SW 1271 (cell line): ENCODE measurements at regions not wholly inside any gene's neighbourhood (a gene's known extent, or its start where the extent isn't known, plus 50 kb on each side); places are given as distances from the start of the nearest gene placed in this dataset.
"Not testable (repeated sequence)": the region's sequence is repeated elsewhere in the genome, so short reads cannot be mapped to it uniquely, and the experiment has no call there.

Source experiments
- DNase-seq, 2 experiments: peaks; one replicate each; lab custom pipeline; 2025; lab: John Stamatoyannopoulos, UW

DNA sequence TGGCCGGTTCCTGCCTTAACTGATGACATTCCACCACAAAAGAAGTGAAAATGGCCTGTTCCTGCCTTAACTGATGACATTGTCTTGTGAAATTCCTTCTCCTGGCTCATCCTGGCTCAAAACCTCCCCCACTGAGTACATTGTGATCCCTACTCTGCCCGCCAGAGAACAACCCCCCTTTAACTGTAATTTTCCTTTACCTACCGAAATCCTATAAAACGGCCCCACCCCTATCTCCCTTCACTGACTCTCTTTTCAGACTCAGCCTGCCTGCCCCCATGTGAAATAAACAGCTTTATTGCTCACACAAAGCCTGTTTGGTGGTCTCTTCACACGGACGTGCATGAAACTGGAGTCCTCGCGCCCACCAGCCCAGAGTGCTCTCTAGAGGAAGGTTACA is 166.5 kb downstream of the ADRA2C start:
- not testable (repeated sequence) for DNase-seq

DNA sequence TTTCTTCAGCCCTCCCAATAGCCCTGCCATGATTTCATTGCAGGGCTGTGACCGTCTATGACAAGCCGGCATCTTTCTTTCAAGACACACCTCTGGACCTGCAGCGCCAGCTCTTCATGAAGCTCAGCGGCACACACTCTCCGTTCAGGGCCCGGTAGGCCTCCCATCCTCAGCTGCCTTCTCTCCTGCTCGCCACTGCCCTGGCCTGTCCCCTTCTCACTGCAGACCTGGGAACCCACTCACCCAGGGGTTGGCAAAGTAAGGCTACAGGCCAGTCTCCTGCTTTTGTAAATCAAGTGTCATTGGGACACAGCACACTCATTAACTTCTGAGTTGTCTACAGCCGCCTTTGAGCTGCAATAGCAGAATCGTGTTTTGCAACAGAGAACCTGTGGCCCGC is 169.2 kb downstream of the ADRA2C start:
- DNase-seq = not testable (repeated sequence)

DNA sequence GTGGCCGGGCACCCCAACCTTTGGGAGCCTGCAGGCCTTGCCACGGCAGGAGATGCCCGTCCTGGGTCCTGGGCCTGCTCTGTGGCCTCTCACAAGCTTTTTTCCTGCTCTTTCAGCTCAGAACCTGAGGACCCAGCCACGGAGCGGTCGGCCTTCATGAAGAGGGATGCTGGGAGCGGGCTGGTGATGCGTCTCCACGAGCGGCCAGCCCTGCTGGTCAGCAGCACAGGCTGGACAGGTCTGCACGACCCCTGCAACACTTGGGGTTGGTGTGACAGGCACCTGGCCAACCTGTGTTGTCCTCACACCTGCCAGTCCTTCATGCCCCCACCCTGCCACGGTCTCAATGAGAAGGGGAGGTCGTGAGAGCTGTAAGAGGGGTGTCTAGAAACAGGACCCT is 170.0 kb downstream of the ADRA2C start:
- no peak for DNase-seq

DNA sequence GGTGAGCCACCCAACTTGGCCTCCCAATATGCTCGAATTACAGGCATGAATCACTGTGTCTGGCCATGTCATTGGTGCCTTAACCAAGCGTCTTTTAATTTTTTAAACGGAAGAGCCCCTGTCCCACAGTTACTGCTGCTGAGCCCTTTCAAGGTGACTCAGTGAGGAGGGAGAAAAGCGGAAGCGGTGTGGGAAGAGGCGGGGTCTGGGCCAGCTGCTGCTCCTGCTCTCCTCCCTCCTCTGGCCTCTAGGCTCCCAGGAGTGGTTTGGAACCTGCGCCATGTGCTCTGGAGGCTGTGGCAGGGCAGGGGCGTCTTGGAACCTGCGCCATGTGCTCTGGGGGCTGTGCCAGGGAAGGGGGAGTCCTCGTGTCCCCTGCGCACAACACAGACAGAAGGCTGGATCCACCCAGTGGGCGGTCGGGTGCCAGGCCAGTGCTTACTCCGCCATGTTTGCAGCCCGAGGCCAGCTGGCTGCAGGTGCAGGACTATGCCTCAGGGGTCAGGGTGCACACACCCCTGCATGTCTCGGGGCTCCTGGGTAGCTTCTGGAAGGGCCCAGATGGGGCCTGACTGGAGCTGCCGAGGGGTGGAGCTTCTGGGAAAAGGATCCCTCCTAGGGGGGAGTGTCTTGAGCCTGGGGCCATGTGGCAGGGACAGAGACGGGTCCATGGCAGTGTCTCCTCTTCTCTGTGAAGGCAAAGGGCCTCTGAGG is 171.8 kb downstream of the ADRA2C start:
- DNase-seq = not testable (repeated sequence)

DNA sequence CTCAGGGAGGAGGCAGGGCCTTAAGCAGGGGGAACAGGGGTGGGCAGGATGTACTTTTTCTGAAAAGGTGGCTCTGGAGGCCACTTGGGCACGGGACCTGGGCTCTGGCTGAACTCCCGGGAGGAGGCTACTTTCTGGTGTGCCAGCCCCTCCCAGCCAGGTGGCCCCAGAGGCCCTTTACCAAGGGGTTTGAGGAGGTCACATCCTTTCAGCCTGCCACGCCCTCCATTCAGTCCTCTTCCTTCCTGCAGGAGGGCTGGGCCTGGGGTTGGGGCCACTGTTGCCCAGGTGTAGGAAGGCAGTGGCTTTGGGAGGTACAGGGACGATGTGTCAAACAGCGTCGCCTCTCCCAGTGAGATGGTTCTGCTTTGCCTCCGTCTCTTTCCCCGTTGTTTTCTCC is 172.5 kb downstream of the ADRA2C start:
- not testable (repeated sequence) for DNase-seq

DNA sequence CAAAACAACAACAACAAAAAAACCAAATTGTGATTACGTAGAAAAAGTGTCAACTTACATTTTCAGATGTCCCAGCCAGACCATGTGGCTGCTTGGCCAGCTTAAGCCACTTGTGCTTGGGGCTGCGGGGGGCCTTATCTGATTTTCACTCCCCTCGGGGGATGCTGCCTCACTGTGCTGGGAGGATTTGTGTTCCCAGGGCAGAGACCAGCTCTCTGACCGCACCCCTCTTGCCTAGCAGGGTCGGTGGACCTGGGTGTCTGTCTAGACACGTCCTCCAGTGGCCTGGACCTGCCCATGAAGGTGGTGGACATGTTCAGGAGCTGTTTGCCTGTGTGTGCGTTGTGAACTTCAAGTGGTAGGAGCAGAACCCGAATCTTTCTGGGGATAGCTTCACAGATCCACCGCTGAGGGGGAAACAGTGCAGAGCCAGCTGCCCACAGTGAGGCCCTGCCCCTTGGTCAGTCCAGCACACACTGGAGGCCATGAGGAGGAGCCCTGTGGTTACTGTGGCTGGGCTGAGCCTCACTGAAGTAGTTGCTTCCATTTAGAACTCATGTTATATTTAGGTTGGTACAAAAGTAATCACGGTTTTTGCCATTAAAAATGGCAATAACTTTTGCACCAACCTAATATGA is 173.9 kb downstream of the ADRA2C start:
- not testable (repeated sequence) for DNase-seq

DNA sequence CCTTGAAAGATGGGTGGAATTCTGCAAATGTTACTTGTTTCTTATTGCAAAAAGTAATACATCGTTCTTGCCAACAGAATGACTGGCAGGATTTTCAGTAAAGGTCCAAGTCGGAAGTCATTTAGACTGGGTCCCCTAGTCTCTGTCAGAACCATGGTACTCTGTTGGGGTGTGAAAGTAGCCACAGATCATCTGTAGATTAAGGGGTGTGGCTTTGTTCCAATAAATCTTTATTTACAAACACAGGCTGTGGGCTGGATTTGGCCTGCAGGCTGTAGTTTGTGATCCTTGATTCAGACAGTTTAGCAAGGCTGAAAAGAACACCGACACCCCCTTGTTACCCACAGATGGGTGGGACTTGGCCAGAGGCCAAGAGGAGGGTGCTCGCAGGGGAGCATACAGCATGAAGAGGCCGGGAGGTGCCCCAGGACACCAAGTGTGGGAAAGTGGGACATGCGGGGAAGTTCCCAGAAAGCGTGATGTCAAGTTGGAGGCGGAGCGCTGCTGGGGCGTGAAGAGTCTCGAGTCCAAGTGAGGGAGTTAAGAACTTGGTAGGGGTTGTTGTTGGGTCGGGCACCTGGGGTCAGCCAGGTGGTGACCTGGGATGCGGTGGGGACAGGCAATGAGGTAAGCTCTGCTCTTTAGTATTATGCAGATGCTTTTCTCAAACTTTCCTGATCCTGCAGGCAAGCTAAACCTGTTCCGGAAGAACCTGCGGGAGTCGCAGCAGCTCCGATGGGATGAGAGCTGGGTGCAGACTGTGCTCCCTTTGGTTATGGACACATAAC is 175.7 kb downstream of the ADRA2C start:
- DNase-seq = not testable (repeated sequence)

DNA sequence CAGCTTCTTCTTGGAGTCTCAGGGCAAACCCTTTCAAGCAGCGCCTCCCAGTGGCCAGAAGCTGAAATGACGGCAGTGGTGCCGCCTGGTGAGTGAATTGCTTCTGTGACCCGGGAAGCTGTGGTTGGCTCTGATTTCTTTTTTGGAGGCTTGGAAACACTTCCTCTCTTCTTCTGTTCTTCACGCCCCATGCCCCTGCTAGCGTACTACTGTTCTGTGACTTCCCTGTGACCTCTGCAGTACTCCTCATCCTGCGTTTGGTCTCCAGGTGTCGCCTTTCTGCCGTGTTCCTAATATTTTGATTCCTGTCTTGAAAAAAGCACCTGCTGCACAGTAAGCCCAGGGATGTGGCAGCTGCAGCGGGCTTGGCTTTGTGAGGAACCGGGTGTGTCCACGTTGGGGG is 176.4 kb downstream of the ADRA2C start:
- DNase-seq = peak in 1 of 2 experiments; percentile 22

DNA sequence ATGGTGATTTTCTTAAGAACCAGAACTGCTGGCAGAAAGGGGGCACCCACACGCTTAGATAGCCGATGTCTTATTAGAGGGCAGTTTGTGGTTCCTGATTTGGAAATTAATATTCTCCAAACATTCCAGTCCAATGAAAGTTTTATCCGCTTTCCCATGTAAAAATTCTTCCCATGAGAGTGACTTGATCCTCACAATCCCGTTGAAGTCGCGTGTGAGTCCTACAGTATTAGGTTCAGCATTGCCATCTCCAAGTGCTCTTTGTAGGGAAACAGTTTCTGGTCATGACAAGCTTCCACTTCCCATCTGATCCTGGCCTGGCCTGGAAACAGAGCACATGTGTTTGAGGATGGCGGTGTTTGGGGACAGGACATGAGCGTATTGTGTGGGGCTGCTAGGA is 176.9 kb downstream of the ADRA2C start:
- DNase-seq = not testable (repeated sequence)

DNA sequence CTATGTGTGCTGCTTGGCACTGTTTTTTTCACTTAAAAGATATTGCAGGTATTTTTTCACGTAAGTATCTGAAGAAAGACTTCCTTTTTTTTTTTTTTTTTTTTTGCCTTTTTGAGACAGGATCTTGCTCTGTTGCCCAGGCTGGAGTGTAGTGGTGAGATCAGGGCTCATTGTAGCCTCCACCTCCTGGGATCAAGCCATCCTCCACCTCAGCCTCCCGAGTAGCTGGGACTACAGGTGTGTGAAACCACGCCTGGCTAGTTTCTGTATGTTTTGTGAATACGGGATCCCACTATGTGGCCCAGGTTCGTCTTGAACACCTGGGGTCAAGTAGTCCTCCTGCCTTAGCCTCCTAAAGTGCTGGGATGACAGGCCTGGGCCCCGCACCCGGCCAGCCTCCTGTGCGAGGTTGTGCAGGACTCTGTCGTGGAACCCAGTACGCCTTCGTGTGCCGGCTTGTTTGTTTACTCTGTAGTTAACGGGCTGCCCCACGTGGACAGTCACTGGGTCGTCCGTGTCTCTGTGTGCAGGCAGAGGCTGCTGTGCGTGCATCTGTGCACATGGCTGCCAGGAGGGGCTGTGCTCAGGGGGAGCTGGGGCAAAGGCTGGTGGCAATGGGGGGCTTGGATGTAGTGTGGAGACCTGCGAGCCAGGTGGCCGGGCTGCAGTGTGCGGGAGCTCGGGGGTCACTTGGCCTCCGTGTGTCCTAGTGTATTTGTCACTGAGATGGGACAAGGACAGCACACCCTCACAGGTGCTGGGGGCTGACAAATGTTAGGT is 179.5 kb downstream of the ADRA2C start:
- no peak for DNase-seq

DNA sequence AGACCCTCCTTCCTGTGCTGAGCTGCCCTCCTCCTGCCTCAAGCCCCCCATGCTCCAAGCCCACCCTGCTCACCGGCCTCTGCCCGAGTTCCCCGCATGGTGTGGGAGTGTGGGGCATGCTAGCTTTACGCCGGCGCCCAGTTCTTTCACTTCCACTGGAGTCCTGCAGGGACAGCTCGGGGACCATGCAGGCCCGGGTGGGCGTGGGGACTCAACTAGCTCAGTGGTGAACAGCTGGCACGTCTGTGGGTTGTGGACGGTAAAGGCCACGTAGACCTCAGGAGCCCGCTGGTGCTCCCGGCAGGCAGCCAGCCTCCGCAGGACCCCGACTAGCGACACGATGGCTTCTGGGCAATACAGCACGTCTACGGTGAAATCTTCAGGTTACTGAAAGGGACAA is 180.4 kb downstream of the ADRA2C start:
- DNase-seq = not testable (repeated sequence)

DNA sequence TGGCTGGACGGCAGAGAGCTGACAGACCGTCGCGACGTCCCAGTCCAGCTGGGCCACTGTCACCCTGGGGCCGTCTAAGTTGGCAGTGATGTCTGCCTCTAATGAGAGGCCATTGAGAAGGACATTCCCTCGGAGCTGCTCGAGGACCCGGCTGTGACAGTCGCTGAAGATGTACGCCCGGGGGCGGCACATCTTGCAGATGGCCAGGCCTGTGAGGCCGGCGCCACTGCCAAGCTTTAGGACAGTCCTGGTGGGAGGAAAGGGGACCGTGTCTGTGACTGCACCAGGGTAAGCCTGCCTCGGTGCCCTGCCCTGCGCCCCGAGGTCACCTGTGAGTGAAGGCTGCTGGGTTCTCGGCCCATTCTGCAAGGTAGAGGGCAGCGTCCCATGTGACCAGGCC is 181.6 kb downstream of the ADRA2C start:
- not testable (repeated sequence) for DNase-seq

DNA sequence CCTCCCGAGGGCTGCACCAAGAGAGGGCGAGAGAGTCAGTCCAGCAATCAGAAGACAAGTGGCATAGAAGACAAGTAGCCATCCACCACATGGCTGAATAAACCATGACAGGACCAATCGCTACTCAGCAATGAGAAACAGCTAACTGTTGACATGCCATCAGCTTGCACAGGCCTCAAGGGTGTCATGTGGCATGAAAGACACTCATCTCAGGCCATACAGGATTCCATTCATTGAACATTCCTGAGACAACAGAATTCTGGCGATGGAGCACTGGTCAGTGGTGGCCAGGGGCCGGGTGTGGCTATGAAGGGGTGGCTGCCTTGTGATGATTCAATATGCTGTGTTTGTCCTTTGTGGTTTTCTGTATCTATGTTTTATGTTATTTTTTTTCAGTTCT is 182.0 kb downstream of the ADRA2C start:
- not testable (repeated sequence) for DNase-seq

DNA sequence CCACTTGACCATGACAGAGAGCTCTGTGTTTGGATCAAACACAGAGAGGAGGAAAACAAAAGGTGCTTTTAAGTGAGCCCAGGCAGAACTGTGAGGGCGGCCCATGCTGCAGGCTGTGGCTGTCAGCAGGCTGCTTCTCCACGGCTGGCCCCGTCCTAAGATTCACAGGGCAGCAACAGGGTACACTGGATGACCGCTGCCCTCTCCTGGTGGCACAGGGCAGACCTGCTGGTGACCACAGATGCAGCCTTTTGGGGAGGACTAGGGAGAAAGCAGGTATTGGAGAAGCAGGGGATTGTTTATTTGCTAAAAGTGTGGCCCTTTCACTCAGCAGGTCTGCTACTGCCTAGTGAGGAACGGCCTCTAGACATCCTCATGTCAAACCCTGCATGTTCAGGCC is 183.7 kb downstream of the ADRA2C start:
- peak in 1 of 2 experiments; percentile 23 for DNase-seq

DNA sequence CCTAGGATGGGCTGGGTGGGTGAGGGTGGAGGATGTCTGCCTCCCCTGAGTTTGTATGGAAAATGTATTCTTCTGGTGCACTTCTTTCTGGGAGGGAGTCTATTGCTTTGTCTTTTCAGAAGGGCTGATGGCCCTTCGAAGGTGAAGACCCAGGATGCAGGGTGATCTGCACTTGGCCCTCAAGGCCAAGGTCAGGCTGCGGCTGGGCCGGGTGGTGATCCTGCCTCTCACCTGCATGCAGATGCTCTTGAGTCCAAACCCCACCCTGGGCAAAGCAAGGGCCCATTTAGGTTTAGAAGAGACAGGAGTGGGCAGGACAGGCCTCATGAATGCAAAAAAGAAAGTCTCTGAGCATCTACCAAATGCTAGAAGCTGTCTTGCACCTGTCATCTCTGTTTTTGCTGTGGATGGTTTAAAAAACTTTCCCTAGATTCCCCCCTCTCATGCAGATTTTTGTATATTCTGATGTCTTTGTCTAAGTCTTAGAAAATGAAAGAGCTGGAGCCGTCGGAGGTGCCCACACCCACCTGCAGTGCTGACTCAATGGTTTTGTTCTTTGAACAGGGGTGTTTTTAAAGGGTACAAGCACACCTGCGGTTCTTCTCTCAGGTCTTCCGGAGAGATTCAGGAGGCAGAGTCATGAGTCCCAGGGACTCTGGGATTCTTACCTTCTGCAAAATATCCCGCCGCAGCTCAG is 186.4 kb downstream of the ADRA2C start:
- DNase-seq = not testable (repeated sequence)

DNA sequence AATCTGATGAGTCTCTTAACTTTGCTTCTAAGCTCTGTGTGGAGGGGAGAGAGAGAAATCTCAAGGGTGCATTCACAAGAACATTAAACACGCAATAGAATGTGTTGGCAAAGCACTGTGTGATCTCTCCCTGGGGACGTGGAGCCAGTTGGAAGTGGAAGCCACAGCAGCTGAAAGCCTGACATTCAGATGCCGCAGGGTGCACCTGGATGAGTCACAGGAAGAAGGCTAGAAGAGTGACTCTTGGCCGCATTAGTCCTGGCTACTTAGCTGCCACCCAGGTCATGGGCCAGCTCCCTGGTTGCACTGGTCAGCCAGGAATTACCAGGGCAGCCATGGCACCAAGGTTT is 186.9 kb downstream of the ADRA2C start:
- peak in 1 of 2 experiments; percentile 2 for DNase-seq

DNA sequence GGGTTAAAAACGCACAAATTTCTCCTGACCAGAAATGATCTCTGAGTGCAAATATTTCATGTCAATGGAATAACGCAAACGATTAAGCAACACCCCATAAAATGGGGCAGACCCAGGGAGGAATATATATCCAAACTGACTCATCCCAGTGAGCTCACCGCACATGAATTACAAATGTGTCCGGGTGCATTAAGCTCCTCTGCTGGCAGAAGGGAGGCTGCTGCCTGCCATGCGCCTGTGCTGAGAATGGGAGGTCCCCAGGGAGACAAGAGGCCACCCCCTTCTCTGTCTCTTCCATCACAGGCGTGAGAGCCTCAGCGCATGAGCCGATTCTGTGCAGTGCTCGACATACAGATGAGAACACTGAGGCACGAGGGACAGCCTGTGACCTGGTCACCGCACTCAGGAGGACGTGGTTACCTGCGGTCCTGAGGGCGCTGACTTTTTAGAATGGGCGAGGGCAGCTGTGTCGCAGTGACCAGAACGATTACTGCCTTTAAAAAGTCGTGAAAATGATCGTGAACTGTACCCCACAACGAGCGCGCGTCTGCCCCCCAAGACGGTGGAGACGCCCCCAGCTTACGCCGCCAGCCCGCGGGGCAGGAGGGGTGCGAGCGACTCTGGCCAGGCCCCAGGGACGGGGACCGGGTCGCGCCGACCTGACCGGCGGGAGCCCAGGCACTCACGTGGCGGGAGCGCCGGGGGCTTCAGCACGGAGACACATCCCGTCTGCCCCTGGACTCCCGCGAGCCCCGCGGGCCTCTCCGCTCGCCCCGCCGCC is 188.5 kb downstream of the ADRA2C start:
- peak; percentile 72 to 80 for DNase-seq

DNA sequence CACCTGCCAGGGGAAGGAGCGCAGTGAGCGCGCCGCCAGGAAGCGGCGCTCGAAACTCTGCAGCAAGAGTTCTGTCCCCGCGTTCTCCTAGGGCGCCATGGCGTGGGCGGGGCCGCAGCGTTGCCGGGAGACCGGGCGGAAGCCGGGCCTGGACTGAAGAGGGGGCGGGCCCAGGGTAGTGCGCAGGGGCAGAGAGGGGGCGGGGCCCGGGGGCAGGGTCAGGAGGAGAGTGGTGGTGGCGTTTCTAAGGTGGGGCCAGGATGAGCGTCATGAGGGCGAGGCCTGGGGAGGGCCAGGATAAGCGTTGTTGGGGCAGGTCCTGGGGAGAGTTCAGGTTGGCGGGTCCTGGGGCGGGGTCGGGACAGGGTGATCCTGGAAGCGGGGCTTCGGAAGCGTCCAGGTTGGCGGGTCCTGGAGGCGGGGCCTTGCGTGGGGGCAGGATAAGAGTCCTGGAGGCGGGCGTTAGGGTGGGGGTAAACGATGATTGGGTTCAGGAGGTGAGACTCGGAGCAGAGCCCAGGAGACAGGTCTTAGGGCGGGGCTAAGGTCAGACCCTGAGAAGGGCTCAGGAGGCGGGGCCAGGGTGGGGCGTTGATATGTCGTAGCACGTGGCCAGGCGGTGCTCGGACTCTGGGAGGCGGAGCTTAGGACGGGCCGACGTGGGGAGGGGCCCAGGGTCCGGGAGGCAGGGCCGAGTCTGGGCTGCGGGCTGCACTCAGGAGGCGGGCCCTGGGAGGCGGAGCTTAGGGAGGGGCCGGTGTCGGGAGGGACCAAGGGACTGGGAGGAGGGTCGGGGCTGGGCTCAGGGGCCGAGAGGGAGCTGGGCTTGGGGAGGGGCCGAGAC is 189.4 kb downstream of the ADRA2C start:
- peak; percentile 98 to 99 for DNase-seq

DNA sequence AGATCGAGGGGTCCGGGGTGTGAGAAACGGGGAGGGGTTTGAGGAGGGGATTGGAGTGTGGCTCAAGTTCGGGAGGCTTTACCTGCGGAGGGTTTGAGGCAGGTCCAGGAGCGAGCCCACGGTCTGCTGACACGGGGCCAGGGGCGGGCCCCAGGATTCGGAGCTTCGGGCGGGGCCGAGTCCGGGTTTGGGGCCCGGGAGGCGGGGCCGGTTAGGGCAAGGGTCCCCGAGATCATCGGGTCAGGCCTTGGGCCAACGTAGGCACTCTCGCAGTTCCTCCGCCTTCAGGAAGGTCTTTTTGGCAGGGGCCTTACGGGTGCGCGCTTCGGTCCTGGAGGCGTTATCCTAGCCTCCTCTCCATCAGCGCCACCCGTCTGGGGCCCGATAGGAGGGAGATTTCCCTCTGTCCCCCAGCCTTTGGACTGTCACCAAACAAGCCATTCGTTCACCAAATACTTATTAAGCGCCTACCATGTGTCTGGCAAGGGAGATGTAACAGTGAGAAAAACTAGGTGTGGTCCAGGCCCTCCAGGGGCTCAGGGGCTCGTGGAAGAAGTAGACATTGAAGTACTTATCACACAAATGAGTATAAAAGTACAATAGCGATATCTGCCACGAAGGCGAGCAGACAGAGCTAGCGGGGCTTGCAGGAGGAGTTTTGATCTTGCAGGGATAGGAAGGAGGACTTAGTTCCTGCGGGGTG is 190.1 kb downstream of the ADRA2C start:
- not testable (repeated sequence) for DNase-seq
